ENCODE measurements at regions not wholly inside any gene's neighbourhood (a gene's known extent, or its start where the extent isn't known, plus 50 kb on each side); places are given as distances from the start of the nearest gene placed in this dataset.

DNA sequence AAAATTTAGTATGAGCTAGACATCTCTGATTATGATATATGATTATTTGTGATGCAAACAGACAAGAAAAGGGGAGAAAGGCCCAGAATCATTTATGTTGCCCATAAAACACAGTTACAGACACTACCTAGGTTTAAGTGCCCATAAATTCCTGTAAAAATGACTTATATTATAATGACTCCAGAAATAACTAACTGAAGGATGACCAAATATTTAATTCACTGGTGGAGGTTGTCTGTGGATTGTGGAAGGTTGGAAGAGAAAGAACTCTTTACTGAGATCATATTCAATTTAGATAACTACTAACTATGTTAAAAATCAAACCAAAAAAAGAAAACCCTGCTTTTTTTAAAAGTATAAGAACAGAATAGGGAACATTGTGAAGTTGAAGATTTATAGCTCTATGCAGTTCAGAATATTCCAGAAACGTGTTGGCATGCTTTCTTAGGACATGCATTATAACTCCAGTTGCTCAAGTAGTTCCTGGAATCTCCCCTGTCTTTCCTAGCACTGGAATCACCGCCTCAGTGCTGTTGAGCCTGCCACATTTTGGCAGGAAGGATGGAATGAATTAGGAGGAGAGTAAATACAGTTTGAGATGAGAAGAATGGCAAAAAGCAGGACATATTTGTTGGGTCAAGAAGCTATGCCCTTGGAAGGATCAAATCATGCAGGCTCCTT is 72.0 kb upstream of the PAPPA start:
- H3K36me3 ChIP-seq (ENCODE audit: control insufficient read depth, insufficient read depth, low read length) = no peaks in the 10 kb centered on the region
- ATAC-seq (no peak), DNase-seq (ENCODE audit: low read depth, low spot score) (no peak)
- no TSS peak for BruUV-seq (replicated peaks)
- H3K27me3 ChIP-seq (ENCODE audit: control insufficient read depth, insufficient read depth, low read length) = no peaks in the 10 kb centered on the region
- in situ Hi-C loops (cut with HindIII; ENCODE audit: low pct_unique_long_range_greater_than_20kb, low sequenced_read_pairs) (no loop called here), intact Hi-C loops (cut with micrococcal nuclease; ENCODE audit: unreplicated experiment) (no loop called here)
- TF ChIP-seq, protein P1, sequence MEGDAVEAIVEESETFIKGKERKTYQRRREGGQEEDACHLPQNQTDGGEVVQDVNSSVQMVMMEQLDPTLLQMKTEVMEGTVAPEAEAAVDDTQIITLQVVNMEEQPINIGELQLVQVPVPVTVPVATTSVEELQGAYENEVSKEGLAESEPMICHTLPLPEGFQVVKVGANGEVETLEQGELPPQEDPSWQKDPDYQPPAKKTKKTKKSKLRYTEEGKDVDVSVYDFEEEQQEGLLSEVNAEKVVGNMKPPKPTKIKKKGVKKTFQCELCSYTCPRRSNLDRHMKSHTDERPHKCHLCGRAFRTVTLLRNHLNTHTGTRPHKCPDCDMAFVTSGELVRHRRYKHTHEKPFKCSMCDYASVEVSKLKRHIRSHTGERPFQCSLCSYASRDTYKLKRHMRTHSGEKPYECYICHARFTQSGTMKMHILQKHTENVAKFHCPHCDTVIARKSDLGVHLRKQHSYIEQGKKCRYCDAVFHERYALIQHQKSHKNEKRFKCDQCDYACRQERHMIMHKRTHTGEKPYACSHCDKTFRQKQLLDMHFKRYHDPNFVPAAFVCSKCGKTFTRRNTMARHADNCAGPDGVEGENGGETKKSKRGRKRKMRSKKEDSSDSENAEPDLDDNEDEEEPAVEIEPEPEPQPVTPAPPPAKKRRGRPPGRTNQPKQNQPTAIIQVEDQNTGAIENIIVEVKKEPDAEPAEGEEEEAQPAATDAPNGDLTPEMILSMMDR (IDR thresholded peaks at IDR 0.05) = no peak
- TF ChIP-seq POLR2AphosphoS5 (IDR thresholded peaks at IDR 0.05; ENCODE audit: low read depth, low read length) = no peak
- no peak for TF ChIP-seq SIN3A (IDR thresholded peaks at IDR 0.05; ENCODE audit: borderline replicate concordance, insufficient read depth, low read depth, low read length)
- no peak for TF ChIP-seq TCF7L2 (IDR thresholded peaks at IDR 0.05; ENCODE audit: low read depth, low read length)
- TF ChIP-seq, protein P2, sequence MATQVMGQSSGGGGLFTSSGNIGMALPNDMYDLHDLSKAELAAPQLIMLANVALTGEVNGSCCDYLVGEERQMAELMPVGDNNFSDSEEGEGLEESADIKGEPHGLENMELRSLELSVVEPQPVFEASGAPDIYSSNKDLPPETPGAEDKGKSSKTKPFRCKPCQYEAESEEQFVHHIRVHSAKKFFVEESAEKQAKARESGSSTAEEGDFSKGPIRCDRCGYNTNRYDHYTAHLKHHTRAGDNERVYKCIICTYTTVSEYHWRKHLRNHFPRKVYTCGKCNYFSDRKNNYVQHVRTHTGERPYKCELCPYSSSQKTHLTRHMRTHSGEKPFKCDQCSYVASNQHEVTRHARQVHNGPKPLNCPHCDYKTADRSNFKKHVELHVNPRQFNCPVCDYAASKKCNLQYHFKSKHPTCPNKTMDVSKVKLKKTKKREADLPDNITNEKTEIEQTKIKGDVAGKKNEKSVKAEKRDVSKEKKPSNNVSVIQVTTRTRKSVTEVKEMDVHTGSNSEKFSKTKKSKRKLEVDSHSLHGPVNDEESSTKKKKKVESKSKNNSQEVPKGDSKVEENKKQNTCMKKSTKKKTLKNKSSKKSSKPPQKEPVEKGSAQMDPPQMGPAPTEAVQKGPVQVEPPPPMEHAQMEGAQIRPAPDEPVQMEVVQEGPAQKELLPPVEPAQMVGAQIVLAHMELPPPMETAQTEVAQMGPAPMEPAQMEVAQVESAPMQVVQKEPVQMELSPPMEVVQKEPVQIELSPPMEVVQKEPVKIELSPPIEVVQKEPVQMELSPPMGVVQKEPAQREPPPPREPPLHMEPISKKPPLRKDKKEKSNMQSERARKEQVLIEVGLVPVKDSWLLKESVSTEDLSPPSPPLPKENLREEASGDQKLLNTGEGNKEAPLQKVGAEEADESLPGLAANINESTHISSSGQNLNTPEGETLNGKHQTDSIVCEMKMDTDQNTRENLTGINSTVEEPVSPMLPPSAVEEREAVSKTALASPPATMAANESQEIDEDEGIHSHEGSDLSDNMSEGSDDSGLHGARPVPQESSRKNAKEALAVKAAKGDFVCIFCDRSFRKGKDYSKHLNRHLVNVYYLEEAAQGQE (IDR thresholded peaks at IDR 0.05; ENCODE audit: insufficient read depth in 1 of 2, low read depth in 2 of 2, low read length in 1 of 2) = no peak
- ChIA-PET CTCF (no interaction called here), POLR2A (no interaction called here)
- H3K4me1 ChIP-seq (ENCODE audit: control insufficient read depth, insufficient read depth, low read length) = no peaks in the 10 kb centered on the region
- H3K4me3 ChIP-seq (ENCODE audit: low read depth in 2 of 2, low read length in 2 of 2) = no peak overlapping the region
- H3K27ac ChIP-seq (ENCODE audit: low read length) = no peak overlapping the region
- no peaks in the 10 kb centered on the region for H3K9me3 ChIP-seq (ENCODE audit: control insufficient read depth, insufficient read depth, low read depth, low read length)

DNA sequence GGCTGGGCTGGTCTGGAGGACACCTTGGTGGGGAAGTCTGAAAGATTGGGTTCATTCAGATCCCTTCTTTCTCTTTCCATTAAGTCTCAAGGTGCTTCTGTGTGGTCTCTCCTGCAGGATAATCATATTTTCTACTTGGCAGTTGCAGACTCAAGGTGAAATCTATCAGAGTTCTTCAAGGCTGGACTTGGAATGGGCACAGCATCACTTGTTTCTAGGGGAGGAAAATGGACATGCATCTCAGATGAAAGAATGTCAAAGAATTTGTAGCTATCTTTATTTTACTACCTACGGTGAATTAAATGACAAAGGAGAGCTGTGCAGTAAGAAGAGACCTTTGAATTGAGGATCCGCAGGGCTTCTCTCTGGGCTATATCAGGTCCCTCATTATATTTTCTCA is 69.8 kb upstream of the PAPPA start:
- H3K4me3 ChIP-seq (ENCODE audit: low read depth in 2 of 2, low read length in 2 of 2) = no peak overlapping the region
- no peak overlapping the region for H3K27ac ChIP-seq (ENCODE audit: low read length)
- no peaks in the 10 kb centered on the region for H3K36me3 ChIP-seq (ENCODE audit: control insufficient read depth, insufficient read depth, low read length)
- intact Hi-C loops (cut with micrococcal nuclease; ENCODE audit: unreplicated experiment) (no loop called here), in situ Hi-C loops (cut with HindIII; ENCODE audit: low pct_unique_long_range_greater_than_20kb, low sequenced_read_pairs) (no loop called here)
- ChIA-PET POLR2A (no interaction called here), CTCF (no interaction called here)
- DNase-seq (ENCODE audit: low read depth, low spot score) (no peak), ATAC-seq (no peak)
- TF ChIP-seq POLR2AphosphoS5 (IDR thresholded peaks at IDR 0.05; ENCODE audit: low read depth, low read length) (no peak), TCF7L2 (IDR thresholded peaks at IDR 0.05; ENCODE audit: low read depth, low read length) (no peak), SIN3A (IDR thresholded peaks at IDR 0.05; ENCODE audit: borderline replicate concordance, insufficient read depth, low read depth, low read length) (no peak)
- TF ChIP-seq, protein P1 (IDR thresholded peaks at IDR 0.05) = no peak
- TF ChIP-seq, protein P2 (IDR thresholded peaks at IDR 0.05; ENCODE audit: insufficient read depth in 1 of 2, low read depth in 2 of 2, low read length in 1 of 2) = no peak
- H3K4me1 ChIP-seq (ENCODE audit: control insufficient read depth, insufficient read depth, low read length) = no peaks in the 10 kb centered on the region
- BruUV-seq (replicated peaks) = no TSS peak
- no peaks in the 10 kb centered on the region for H3K9me3 ChIP-seq (ENCODE audit: control insufficient read depth, insufficient read depth, low read depth, low read length)
- H3K27me3 ChIP-seq (ENCODE audit: control insufficient read depth, insufficient read depth, low read length) = no peaks in the 10 kb centered on the region
